ENCODE measurements at regions not wholly inside any gene's neighbourhood (a gene's known extent, or its start where the extent isn't known, plus 50 kb on each side); places are given as distances from the start of the nearest gene placed in this dataset.

DNA sequence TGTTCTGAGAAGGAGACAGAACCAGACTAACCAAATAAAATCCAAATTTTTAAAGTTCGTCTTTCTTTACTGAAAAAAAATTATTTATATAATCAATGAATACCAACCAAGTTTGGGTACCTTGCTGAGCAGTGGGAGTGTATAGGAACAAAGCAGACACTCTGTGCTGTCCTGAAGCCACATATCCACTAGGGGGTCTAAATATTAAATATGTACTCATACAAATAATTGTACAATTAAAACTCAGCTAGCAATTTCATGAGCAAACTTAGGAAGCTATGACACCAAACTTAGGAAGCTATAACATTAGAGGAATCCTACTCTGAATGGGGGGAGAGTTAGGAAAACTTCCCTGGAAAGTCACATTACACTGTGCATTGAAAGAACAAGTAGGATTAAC, 582.0 kb upstream of the EPHA5 start:
- Histone ChIP-seq H3K27ac (no peak overlapping the region), H3K9me3 (peaks cover 0 to 10% of the 10 kb centered on the region in 2 donors), H3K4me1 (no peaks in the 10 kb centered on the region), H3K36me3 (no peaks in the 10 kb centered on the region), H3K4me3 (no peak overlapping the region), H3K27me3 (no peaks in the 10 kb centered on the region)
- DNase-seq (no peak), ATAC-seq (no peak)
- TF ChIP-seq, protein P1, sequence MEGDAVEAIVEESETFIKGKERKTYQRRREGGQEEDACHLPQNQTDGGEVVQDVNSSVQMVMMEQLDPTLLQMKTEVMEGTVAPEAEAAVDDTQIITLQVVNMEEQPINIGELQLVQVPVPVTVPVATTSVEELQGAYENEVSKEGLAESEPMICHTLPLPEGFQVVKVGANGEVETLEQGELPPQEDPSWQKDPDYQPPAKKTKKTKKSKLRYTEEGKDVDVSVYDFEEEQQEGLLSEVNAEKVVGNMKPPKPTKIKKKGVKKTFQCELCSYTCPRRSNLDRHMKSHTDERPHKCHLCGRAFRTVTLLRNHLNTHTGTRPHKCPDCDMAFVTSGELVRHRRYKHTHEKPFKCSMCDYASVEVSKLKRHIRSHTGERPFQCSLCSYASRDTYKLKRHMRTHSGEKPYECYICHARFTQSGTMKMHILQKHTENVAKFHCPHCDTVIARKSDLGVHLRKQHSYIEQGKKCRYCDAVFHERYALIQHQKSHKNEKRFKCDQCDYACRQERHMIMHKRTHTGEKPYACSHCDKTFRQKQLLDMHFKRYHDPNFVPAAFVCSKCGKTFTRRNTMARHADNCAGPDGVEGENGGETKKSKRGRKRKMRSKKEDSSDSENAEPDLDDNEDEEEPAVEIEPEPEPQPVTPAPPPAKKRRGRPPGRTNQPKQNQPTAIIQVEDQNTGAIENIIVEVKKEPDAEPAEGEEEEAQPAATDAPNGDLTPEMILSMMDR (IDR thresholded peaks at IDR 0.05): no peak
- intact Hi-C loops (cut with DNase I): no loop called here

GRCh38 chr4:66246643-66247042, 576.4 kb upstream of the EPHA5 start:
- H3K27ac ChIP-seq: no peak overlapping the region
- H3K27me3 ChIP-seq: no peaks in the 10 kb centered on the region
- TF ChIP-seq, protein P1 (IDR thresholded peaks at IDR 0.05): no peak
- no peak for DNase-seq
- no peaks in the 10 kb centered on the region for H3K36me3 ChIP-seq
- ATAC-seq: no peak
- H3K4me3 ChIP-seq: no peak overlapping the region
- H3K9me3 ChIP-seq: peaks cover 0 to 8% of the 10 kb centered on the region in 2 donors
- H3K4me1 ChIP-seq: no peaks in the 10 kb centered on the region
- intact Hi-C loops (cut with DNase I): no loop called here

- H3K27ac ChIP-seq: no peak overlapping the region
- H3K27me3 ChIP-seq: no peaks in the 10 kb centered on the region
- H3K4me3 ChIP-seq: no peak overlapping the region
- no peak for DNase-seq
- TF ChIP-seq, protein P1 (IDR thresholded peaks at IDR 0.05): no peak
- no peaks in the 10 kb centered on the region for H3K9me3 ChIP-seq
- no peaks in the 10 kb centered on the region for H3K4me1 ChIP-seq
- ATAC-seq: no peak
- no peaks in the 10 kb centered on the region for H3K36me3 ChIP-seq
- intact Hi-C loops (cut with DNase I): no loop called here
These were observed 565.6 kb upstream of the EPHA5 start for GRCh38 chr4:66235876-66236275.

- Histone ChIP-seq H3K27me3 (no peaks in the 10 kb centered on the region), H3K4me3 (no peak overlapping the region), H3K9me3 (no peaks in the 10 kb centered on the region), H3K4me1 (no peaks in the 10 kb centered on the region), H3K36me3 (no peaks in the 10 kb centered on the region), H3K27ac (no peak overlapping the region)
- intact Hi-C loops (cut with DNase I): no loop called here
- DNase-seq (no peak), ATAC-seq (no peak)
- TF ChIP-seq, protein P1 (IDR thresholded peaks at IDR 0.05): no peak
These were observed 559.6 kb upstream of the EPHA5 start for GRCh38 chr4:66229885-66230284.

DNA sequence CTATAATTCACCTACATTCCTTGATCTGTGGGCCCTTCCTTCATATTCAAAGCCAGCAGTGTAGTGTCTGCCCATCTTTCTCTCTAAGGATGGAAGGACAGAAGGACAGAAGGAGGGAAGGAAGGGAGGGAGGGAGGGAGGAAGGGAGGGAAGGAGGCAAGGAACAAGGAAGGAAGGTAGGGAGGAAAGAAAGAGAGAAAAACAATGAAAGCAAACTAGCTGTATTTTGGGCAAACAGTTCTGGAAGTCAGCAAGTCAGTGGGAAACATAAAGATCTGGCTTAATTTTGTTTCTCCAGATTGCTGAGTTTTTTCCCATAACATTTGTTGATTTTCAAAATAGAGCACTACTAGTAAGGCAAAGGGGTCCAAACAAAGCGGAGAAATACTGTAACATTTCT, 555.2 kb upstream of the EPHA5 start:
- no peak overlapping the region for H3K27ac ChIP-seq
- intact Hi-C loops (cut with DNase I): no loop called here
- H3K9me3 ChIP-seq: no peaks in the 10 kb centered on the region
- H3K36me3 ChIP-seq: no peaks in the 10 kb centered on the region
- TF ChIP-seq, protein P1 (IDR thresholded peaks at IDR 0.05): no peak
- DNase-seq (no peak), ATAC-seq (no peak)
- H3K27me3 ChIP-seq: no peaks in the 10 kb centered on the region
- no peak overlapping the region for H3K4me3 ChIP-seq
- H3K4me1 ChIP-seq: no peaks in the 10 kb centered on the region
